Suppressor macrophage treated with lipopolysaccharide for 1 hour (primary cell): ENCODE measurements at regions not wholly inside any gene's neighbourhood (a gene's known extent, or its start where the extent isn't known, plus 50 kb on each side); places are given as distances from the start of the nearest gene placed in this dataset.

ENCODE experiments used
- DNase-seq, 3 donors: peaks; one replicate each; pipeline ENCODE4 v3.0.0-alpha.2; 2020 to 2022

DNA sequence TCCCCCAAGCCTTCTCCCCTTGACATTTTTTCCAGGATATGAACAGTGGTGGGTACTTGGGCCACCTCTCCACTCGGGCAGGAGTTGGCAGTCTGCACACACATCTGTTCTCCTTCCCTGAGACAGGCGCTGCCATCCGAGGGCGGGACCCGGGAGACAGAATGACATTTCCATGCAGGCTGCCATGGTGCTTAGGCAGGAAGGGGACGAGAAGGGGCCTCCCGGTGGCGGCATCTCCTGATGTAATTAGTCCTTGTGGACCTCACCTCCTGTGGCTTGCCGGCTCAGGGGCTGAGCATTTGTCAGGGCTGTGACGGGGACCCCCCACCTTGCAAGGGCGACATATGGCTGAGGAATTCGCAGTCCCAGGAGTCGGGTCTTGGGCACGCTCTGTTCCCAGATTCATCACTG is 197.2 kb downstream of the FOXL1 start:
- DNase-seq = no peak

DNA sequence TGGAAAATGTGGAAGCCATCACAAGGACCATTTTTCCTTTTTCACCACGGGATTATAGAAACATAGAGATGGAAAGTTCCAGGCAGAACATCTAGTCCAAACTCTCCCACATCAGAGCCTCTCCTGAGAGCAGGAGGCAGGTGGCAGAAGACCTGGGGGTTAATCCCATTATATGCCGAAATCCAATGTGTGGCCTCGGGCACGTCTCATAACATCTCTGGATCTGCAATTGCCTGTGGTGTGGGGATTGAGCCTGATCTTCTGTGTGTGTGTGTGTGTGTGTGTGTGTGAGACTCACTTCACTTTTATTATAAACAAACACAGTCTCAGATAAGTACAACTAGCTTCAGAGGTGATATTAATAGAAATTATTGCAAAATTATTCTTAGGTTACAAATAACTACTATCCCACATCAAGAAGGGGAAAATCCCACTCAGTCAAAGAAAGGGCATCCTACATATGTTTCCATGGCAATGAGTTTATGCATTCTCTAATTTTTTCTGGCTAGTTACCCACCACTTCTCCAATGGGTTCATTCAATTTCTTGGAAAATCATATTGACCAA is 199.1 kb downstream of the FOXL1 start:
- DNase-seq = no peak

DNA sequence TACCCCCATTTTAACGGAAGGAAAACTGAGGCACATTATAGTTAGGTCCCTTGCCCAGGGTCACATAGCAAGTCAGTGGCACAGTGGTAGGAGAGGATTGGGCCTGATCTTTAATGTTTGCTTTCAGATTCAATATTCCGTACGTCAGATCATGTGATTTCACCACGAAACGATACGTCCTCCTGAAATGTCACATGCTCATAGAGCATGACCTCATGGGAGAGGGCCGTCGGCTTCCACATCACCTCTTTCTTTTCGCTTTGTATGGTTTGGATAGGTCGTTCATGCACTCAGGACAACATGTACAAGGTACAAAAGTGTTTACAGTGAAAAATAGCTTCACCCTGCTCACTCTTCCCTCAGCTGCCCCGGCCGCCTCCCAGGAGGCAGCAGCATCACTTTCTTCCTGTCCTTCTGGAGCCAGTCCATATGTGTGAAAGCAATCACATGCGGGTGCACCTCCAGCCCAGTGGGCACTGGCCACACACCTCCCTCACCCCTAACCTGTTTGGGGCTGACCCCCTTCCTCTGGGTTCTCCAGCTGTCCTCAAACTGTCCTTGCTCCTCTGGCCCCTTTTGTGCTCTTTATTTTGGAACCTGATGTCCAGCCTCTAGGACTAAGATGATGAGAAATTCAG is 199.9 kb downstream of the FOXL1 start:
- no peak for DNase-seq

DNA sequence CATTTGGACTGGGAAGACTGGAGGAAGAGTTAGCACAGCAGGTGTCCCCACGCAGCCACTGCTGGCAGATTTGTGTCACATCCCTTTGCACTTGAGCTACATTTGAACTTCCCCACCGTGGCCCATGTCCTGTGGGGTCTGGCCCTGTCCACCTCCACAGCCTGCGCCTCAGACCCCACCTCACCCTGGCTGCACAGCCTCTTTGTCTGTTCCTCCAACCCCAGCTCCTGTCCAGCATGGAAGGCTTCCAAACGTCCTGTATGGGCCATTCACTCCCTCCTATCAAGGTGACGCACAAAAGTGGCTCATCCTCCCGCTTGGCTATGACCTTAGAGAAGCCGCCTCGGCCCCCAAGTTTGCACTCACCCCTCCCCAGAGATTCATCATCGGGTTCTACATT is 200.6 kb downstream of the FOXL1 start:
- DNase-seq = no peak

DNA sequence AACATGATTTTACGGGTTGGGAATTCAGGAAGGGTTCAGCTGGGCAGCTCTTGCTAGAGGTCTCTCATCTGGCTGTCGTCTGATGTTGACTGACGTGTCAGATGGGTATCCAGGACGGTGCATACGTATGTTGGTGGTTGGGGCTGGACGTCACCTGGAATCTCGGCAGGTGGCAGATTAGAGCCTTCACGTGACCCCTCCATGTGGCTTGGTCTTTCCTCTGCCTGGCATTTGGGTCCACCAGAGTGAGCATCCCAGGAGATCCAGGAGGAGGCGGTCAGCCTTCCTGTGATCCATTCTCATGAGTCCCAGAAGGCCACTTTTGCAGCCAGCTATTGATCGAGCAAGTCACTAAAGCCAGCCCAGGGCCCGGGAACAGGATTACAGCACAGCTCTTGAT is 202.7 kb downstream of the FOXL1 start:
- no peak for DNase-seq

DNA sequence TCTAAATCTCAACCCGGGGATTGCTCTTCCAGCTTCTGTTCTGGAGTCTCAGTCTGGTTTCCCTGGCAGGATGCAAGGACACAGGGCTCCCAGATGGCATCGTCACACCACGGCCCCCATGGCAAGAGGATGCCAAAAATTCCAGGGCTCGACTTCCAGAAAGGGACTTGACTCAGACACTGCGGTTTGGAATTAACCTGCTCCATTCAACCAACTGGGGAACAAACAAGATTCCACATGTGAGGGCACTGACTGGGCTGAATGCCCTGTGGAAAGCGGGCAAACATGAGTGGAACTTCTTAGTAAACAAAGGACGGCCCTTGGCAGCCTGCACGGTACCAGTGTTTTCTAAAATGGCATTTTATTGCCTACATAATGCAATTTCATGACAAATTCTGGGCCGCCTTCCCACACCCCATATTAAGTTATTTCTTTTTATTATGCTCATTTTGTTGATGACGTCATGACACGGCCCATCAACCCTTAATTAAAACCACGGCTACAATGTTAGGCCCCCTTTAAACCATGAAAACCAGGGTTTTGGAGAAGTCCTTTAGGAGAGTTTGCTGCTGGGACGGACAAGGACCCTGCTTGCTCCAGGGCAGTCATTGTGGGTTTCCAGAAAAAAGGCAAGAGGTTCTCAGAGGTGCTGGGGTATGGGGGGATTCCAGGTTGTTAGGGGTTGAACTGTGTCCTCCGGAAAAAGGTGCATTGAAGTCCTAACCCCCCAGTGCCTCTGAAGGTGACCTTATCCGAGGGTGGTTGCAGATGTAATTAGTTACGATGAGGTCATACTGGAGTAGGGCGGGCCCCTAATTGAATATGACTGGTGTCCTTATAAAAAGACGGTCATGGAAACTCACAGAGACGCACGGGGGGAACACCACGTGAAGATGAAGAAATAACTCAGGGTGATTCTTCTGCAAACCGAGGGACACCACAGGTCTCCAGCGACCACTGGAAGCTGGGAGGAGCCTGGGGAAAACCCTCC is 205.6 kb downstream of the FOXL1 start:
- DNase-seq = no peak

DNA sequence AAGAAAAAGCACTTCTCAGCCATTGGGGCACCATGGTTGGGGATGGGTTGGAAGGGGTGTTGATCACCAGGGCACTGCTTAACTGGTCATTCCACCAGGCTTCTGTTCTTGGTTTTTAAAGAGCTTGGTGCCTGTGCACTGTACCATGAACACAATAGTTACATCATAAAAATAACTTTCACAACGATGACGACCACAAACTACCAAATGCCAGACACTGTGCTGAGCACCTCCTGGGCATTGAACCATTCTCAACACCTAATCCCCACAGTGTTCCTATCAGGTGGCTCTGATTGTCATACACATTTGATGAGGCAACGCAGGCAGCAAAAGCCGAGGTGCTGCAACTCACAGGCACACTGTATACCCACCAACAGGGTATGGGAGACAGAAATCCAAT is 208.0 kb downstream of the FOXL1 start:
- no peak for DNase-seq

DNA sequence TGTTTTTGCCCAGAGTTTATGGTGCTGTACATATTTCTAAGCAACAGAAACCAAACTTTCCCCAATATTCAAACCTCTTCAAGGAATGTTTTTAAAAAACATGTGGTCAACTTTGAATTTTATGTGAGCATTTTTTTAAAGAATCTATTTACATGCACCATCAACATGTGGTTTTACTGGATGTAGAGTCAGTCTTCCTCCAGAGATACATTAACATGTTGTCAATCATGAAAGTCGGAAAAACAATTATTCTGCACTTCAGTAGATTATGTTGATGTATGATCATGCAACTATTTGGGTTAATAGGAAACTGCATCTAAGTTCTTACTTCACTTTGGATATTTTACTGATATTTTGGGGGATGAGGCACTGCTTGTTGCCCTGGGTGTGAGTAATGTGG is 208.6 kb downstream of the FOXL1 start:
- no peak for DNase-seq

DNA sequence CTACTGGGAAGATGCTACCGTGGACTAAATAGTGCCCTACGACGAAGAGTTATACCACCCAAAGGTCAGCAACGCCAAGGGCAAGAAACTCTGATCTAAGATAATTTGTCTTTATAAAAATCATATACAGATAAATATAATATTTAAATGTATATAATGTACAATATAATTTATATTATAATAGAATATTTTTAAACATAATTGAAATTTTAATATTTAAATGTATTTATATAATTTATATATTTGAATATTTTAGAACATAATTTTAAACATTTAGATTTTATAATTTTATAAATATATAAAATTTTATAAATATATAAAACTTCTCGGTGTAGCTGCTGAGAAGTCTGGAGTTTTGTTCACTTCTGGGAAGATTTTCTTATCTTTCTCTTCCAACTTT is 209.2 kb downstream of the FOXL1 start:
- DNase-seq = no peak

DNA sequence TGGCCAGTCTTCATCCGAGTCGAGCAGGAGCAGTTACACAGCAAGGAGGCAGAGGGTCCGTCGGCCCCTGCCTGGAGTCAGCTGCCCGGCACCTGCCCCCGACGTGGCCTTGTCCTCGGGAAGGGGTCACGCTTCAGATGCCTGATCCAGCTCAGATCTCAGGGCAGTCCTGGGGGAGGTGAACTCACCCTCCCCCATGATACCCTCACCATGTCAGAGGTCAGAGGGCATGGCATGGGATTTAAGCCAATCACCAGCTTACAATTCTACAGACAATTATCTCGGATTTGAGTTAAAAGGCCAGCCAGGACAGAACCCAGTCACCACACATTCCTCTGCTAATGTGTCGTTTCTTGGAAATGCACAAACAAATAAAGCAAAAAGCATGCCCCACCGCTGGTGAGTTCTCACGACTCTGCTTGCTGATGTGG is 211.3 kb downstream of the FOXL1 start:
- DNase-seq = no peak

DNA sequence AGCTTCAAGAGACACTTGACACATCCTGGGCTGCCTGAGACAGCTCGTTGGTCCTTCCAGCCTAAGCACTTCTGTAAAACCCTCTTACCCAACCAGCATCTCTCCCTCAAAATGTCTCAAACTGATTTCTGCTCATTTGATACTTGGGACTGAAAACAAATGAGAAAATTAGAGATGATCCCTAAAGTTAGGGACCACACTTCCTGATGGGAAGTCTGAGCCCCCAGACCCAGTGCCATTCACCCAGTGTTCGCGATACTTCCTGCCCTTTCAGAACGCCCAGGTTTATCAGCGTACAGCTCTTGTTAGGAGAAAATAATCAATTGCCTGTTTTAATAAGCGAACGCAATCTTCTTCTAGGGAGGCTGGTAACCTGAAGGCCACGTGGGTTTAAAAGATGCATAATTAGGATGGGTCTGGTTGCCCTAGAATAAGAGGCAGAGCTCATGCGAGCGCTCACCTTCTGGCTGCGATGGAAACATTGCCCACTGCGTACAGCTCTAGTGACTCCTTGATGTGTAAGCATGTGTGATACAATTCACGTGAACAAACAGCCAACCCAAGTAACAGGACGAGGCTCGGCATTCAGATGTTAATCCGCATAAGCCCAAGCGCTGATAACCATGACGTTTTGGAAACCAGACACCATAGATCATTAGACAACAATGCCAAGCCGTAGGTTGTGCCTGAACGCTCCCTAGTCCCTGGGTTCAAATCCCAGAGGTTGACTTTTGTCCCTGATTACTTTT is 213.1 kb downstream of the FOXL1 start:
- DNase-seq = no peak

DNA sequence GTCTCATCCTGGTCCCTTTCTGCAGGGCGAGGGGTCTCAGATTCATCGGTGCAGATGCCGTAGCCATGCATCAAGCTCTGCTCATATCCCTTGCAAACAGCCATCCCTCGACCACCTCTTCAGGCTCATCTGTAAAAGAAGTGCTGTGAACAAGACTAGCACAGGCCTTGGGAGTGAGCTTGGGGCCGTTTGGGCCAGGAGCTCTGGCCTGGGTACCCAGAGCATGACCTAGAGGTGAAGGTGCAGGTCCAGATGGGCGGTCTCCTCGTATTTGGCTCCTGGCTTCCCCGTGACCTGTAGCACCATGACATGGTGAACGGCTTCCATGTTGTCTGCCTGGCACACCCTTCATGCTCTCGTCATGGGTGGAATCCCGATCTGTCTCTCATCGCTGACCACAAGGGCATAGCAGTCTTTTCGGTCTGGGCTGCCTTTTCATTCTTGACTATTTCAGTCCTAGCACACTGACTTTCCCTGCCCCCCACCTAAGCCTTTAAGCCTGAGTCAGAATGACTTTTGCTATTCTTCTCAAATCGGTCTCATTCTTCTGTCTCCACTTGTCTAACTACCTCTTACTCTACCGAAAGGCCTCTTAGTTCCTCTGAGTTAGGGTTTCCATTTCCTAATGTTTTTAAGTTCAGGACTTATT is 216.0 kb downstream of the FOXL1 start:
- DNase-seq = no peak

DNA sequence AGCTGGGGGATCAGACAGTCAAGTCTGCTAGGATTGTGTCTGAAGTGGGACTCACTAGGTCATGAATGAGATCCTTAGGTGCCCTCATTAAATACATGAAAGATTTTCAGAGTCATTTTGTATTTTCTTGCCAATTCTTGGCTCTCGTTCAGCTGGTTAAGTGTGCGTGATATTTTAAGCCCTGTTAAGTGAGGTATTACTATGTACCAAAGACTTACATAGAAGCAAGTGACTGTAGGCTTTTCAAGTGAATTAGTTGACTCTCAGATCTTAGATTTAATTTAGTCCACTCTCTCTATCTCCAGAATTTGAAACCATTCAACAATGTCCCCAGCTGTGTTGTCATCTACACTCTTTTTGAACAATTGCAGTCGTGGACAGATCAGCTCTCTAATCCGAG is 219.4 kb downstream of the FOXL1 start:
- no peak for DNase-seq

DNA sequence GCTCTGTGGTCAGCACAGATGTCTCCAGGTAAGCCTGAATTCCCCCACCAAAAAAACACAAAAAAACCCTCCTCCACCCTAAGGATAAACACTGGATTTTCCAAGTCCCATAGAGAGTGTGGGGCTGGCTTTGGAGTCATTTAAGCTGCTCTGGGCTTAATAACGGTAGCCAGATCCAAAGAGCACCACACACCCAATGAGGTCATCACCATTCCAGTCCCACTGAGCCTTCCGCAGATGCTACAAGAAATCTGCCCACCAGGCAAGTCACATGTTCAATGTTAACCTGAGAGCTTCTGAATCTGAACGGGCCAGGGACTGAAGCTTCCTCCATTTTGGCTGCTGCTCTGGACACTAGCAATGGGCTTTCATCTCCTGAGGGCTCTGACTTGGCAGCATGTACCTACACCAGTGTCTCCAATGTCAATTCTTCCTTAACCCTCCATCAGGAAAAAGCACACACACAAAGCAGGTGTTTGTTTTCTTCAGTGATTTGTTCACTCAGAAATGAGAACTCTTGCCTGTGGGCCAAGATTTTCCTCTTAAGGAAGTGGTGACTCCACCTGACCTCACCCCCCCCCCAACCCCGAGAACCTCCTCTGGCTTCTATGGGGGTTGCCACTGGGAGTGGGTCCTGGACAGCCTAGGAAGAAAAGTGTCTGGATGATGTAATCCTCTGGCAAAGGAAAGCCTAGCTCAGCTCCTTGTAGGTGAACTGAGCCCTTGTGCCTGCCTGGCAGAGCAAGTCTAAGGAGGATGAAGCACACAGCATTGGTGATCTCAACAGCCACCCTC is 220.1 kb downstream of the FOXL1 start:
- peak in 1 of 3 donors; percentile 6 for DNase-seq

DNA sequence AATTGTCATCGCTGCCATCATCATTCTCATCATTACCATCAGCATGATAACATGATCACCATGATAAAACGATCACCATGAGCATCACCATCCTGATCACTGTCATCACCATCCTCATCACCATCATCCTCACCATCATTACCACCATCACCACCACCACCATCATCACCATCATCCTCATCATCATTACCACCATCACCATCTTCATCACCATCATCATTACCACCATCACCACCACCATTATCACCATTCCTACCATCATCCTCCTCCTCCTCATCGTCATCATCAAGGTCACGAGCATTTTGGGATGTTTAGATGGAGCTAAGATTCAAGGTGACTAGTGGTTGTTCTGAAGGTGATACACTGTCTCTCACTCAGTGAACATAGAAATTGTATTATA is 221.0 kb downstream of the FOXL1 start:
- no peak for DNase-seq

DNA sequence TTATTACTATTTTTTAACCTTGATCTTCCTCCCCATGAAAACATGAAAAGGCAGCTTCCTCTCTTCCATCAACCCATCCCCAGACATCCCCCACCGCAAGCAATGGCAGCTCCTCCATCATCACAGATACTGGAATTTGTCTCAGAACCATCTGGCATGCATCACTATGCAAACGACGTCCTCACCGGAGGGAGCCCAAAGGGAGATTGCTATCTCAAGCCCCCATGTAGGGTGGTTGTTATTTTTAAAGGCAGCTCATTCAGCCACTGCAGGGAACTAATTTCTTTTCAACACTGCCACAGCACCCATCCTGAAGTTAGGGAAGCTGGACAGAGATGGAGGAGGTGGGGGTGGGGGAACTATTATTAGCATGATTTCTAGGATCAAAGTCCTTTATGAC is 222.5 kb downstream of the FOXL1 start:
- DNase-seq = no peak

DNA sequence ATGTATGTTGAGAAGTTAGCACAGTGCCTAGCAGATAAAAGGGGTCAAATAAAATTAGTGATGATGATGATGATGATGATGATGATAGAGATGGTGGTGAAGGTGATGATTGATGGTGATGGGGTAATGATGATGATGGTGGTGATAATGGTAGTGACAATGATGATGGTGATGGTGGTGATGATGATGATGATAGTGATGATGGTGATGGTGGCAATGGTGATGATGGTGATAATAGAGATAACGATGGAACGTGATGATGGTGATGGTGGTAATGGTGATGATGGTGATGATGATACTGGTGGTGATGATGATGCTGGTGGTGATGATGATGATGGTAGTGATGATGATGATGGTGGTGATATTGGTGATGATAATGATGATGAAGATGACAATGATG is 223.7 kb downstream of the FOXL1 start:
- DNase-seq = no peak

DNA sequence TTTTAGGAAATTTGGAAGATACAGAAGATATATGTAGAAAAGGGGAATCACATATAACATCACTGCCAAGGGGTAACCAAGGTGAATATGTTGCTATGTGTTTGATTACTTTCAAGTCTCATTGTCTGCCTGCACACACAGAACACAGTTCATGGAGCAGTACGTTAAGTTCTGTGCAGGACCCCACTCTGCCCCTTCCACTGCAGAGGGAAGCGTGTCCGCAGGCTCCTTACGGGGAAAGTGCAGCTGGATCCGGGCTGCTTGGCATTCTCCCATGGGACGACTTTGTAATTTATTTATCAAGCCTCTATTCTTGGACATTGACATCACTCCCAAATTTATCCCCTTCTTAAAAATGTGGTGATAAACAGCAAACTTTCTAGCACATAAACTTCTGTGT is 226.8 kb downstream of the FOXL1 start:
- no peak for DNase-seq

DNA sequence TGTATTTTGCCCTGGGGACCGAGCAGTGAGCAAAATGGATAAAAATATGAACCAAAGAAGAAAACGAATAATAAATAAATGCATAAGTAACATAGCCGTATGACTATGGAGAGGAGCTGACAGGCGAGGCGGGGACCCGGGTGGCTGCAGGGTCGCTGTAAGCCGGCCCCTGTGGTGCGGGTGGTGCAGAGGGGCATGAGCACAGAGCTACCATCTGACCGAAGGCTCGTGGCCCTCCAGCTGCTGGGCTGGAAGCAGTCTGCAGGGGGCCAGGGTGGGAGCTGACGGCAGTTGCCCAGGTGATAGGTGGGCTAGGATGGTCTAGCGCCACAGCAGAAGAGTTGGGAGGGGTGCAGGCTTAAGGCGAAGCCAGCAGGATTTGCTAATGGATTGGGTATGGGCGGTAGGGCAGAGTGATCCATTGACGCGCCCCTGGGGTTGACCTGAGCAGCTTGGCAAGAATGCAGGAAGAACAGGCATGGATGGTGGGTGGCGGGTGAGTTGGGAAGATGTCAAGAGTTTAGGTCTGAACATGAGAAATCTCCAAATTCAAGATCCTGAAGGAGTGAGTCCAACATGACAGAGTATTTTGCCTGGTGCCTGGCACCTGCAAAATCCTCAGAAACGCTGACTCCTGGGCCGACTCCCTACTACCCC is 228.0 kb downstream of the FOXL1 start:
- no peak for DNase-seq

DNA sequence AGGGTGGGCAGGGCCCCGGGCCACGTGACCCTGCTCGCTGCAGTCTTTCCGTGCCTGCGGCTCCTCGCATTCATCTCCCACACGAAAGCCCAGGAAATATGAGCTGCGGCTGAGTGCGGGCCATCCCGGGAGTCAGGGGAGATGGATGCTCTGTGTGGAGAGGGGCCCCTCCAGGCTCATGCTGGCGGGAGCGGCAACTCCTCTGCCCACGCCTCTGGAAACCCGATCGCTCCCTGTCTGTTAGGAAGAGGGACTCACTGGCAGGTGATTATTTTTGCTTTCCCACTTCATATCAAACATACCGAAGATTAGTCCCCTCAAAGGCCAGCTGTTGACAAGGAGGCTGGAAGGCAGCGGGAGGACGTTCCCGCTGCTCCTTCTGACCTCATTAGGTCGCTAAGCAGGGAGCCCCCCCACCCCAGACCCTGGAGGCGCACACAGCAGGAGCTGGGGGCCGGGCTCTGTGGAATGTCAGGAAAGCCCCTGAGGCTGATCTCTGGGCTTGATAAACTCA is 228.5 kb downstream of the FOXL1 start:
- DNase-seq = no peak

DNA sequence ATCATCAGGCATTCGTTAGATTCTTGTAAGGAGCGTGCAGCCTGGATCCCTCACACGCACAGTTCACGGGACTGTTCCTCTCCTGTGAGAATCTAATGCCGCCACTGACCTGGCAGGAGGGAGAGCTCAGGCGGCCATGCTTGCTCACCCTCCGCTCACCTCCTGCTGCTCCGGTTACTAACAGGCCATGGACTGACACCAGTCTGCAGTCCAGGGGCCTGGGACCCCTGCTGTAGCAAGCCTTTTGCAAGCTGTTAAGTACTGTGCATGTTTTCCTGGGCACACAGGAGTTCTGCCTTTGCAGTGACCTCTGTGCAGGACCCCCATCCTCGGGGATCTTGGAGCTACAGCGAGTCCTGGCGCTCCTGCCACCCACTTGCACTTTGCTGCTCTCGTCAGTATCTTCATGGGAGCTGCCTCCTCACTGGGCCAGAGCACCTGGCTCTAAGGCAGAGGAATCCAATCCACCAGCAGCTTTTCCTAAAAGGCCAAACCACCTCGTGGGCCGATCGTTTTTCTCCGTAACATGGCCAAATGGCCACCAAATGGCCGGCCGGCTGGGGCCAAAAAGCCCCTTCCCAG is 230.6 kb downstream of the FOXL1 start:
- DNase-seq = no peak
